GM19397 (cell line): ENCODE measurements at regions not wholly inside any gene's neighbourhood (a gene's known extent, or its start where the extent isn't known, plus 50 kb on each side); places are given as distances from the start of the nearest gene placed in this dataset.
"Not testable (repeated sequence)": the region's sequence is repeated elsewhere in the genome, so short reads cannot be mapped to it uniquely, and the experiment has no call there.

Experiments
- ATAC-seq: cut with Tn5 transposase; IDR thresholded peaks from one replicate; pipeline ENCODE4 v1.9.1; 2021; ENCODE audit warnings: mild to moderate bottlenecking, moderate library complexity; ENCODE audit not compliant: unreplicated experiment

DNA sequence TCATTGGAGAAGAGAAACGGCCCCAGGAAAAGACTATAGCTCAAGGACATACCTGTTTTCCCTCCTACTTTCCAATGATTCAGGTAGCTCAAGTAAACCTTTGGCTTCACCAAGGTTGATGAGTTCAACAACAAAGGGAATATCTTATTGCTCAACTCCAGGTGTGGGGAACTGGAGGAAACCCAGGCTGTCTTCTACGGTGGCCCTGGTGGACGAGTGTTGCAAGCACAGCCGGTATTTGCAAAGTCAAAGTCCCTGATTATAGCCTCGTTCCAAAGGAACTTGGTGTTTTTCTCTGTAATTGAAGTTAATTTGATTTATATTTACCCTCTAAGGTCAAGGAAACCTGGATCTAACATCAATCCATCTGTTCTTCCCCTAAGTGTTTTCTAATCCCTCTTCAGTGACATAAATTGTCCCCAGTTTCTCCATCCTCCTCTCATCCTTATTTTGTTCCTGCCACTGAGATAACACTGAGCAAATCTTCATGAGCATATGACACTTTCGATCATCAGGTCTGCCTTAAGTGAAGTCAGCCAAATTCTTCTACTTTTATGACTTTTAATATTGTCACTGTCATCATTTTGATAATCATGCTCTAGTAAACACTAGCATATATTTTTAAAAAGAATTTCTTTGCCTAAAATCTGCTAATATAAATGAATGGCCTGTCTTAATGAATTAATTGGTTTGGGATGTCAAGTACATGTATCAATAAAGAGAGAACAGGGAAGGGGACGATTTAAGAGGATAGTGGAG lies 174.6 kb upstream of the TBX3 start:
- ATAC-seq: no peak

DNA sequence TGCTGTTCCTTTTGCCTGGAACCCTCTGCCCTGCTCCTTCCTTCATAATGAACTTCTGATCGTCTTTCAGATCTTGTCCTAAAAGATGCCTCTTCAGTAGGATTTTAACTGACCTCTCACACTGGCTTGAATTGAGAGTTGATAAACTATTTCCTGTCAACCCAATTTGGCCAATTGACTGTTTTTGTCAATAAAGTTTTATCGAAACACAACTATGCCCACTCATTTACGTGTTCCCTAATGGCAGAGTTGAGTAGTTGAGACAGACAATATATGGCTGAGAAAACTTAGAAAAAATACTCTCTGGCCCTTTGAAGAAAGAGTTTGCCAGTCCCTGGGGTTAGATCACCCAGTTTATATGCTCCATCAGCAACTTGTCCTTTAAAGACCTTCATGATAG lies 171.7 kb upstream of the TBX3 start:
- ATAC-seq: no peak

DNA sequence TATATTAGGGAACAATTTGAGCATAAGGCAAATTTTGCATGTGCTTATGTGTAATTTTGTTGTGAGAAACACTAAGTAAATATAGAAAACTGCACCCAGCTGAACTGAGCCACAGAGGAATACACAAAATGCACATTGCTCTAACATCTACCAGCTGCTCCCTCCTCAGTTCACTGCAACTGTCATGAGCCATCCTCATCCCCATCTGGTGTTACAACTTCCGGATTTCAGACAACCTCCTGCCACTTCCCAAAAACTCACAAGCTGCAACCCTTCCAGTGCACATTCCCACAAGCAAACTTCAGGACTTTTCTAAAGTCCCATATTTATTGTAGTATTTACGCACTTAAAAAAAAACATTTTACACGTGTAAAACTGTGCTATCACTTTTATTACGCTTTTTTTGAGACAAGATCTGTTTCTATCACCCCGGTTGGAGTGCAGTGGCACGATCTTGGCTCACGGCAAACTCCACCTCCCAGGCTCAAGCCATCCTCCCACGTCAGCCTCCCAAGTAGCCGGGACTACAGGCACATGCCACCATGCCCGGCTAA lies 169.1 kb upstream of the TBX3 start:
- no peak for ATAC-seq

DNA sequence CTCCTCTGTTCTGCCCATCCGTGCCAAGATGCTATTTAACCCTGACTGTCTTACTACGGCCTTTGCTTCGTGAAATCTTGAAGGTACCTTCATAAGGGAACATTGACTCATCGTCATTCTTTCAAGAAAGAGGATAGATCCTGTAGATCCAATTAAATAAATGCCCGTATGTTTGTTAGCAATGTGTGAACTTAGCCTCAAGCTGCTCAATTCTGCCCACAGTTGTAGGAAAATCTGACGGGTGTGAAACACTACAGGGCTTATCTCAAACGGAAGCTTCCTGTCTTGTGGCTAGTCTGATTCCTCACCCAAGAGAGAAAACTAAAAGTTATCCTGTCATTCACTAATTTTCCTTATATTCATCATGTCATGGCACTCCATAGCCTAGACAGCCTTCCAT lies 168.0 kb upstream of the TBX3 start:
- ATAC-seq: no peak

DNA sequence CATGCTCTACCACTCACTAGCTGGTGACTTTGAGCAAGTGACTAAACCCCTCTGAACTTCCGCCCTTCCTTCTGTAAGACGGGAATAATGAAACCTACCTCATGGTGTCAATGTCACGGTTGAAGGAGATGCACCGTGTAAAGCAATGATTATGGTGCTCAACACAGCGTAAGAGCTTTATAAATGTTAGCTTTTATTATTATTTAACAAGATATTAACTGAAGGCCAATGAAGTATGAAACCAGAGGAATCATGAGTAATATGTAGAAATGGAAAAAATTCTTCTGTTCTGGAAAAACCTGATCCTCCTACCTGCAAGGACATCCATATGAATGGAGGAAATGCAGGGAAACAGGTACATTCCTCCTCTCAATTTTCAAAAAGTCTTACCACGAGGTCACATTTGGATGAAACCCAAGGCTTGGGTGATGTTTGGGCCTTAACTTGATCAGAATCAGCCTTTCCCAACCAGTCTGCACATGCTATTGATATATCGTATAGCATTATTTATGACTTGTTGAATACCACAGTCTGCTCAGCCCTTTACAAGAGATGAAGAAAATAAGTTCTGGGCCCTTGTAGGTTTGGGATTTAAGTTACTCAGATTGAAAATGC lies 166.8 kb upstream of the TBX3 start:
- no peak for ATAC-seq

DNA sequence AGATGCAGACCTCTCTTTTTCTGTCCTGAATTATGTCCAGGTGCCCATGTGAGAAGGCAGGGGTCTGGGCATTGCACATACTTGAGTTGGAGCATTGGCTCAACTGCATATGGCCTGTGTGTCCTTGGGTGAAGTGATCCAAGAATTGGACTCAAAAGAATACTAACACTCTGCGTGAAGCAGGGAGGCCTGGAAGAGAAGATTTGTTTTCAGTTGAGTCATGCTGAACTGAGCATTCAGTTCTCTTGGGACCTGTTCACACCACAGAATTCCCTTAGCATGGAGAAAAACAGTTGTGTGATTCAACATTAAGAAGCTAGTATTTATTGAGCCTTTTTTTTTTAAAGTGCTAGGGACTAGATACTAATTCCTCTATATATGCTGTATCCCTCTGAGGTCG lies 164.7 kb upstream of the TBX3 start:
- no peak for ATAC-seq

DNA sequence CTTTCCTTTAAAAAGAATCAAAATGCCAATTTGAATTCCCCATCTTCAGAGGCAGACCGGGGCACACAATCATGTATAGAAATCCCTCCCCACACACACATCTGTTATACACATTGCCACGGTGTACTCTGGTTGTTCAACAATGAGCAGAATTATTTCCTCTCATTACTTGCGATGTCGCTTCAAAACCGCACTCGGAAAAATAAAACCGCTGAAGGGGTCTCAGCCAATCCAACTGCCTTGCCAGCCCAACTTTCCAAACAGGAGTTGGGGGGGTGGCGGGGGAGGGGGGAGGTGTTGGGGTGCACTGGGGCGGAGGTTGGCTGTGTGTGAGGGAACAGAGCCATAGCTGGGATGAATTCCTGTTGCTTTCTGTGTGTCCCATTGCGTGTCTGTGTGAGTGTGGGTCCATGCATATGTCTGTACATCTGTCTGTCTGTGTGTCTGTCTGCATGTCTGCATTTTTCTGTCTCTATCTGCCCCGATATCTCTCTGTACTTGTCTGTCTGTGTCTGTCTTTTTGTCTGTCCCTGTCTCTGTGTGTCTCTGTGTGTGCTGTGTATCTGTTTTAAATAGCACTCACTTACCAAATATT lies 163.6 kb upstream of the TBX3 start:
- no peak for ATAC-seq

DNA sequence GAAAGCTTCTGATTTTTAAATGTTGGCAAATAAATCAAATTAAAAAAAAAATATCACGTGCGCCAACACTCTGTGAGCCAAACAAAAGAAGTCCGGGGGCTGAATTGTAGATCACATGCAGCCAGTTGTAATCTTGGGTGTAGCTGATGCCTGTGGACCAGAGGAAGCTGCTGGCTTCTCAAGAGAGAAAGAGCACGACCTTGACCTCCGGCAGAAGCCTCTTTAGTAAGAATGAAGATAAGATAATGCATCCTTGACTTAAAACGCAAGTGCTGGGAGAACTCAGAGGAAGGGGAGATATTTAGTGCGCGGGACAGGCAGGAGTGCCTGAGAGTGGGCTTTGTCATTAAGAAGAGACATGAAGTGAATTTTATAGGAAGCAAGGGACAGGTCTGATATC lies 162.8 kb upstream of the TBX3 start:
- no peak for ATAC-seq

DNA sequence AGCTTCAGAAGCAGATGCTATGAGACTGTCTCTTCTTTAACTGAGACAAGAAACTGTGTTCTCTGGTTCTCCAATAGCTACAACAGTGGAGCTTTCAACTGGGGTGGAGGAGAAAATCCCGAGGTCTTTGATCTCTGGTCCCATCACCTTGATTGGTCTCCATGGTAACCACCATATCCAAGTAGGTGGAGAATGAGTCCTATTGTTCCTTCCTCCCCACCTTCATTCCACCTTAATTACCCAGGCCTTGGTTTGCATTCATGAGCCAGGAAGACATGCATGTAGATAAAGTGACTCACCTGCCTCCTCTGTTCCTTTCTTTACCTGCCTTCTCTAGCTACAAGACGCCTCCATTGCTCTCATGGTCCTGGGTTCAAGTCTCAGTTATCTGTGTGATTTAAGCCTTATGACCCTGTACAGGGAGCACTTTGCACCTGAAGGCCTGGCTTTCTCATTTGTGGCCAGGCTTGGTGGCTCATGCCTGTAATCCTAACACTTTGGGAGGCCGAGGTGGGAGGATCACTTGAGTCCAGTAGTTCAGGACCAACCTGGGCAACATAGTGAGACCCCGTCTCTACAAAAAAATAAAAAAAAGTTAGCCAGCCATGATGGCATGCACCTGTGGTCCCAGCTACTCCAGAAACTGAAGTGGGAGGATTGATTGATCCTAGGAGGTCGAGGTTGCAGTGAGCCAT lies 157.7 kb upstream of the TBX3 start:
- no peak for ATAC-seq

DNA sequence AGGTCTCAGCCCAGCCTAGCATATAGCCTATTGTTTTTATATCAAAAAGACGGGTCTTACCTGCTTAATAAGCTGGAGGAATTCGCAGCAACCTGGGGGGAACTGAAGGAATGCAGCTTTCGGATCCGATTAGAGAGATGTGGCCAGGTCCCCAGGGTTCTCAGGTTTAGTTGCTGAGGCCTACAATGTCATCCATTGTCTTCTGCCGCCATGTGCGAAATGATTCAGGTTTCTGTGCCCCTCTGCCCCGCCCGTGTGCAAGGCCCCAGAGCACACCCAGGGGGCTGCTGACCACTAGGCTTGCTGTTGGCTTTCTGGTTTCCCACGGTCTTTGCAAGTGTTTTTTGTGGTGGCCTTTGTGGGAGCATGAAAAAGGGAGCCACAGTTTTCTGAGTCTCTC lies 154.5 kb upstream of the TBX3 start:
- no peak for ATAC-seq

DNA sequence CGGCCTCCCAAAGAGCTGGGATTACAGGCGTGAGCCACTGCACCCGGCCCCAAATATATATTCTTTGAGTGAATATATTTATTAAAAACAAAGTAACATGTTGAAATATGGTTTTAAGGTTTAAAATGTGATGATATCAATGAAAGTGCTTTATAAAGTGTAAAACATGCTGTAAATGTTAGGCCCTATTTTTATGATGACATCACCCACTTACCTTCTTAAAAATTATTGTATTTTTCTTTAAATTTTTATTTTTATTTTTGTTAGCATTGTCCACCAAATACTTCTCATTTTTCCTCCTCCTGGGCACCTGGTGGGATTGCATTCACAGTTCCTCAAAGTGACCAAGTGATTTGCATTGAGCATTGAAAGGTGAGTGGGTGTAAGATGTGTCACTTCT lies 152.6 kb upstream of the TBX3 start:
- no peak for ATAC-seq

DNA sequence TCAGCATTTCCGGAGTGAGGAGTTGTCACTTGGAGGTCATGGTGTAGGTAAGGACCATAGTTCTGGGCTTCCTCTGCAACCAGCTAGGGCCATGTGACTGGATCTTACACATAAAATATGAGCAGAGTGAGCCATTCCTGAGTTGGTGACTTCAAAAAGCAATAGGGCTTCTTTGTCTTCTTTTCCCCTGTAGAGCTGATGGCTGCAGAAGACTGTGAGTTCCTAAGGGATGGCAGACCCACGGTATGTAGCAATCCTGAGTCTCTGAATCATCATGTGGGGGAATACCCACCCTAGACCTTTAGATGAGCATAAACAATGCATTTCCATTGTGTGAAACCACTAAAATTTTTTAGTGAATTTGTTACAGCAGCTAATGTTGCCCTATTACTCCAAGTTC lies 151.1 kb upstream of the TBX3 start:
- ATAC-seq: no peak

DNA sequence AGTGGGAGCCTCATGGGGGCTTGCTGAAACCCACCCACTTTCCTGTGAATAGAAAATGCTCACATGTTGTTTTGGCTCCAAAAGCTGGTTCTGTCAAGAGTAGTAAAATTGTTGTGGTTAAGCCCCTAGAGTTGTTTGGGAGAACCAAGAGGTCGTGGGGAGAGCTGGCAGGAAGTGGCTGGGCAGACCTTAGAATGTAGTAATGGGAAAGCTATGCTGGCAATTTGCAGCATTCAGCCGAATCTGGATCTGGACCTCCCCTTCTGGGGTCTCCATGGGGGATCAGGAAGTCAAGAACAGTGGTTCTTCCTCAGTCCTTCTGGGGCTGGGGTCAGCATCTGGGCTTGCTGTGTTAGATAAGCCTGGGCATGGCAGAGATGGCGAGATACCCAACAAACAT lies 150.6 kb upstream of the TBX3 start:
- no peak for ATAC-seq

DNA sequence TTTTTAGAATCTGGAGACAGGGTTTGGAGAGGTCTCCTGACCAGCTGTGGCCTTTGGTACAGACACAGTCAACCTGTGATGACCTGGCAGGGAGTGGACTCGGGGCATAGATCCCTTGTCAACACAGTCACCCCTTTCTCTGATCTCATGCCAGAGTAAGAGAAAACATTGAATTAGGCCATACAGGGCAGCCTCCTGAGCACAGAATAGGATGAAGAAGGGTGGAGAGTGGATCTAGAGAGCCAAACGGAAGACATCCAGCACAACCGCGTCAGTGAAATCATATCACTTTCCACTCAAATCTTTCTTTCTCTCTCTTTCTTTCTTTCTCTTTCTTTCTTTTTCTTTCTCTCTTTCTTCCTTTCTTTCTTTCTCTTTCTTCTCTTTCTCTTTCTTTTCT lies 145.9 kb upstream of the TBX3 start:
- no peak for ATAC-seq

DNA sequence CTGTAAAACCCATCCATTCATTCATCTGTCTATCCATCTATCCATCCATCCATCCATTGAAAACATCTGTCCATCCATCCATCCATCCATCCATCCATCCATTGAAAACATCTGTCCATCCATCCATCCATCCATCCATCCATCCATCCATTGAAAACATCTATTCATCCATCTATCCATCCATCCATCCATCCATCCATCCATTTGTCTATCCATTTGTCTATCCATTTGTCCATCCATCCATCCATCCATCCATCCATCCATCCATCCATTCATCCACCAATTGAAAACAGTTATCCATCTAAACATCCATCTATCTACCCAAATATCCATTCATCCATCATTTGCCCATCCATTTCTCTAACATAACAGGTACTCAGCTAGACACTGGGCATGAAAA lies 145.3 kb upstream of the TBX3 start:
- ATAC-seq: not testable (repeated sequence)

DNA sequence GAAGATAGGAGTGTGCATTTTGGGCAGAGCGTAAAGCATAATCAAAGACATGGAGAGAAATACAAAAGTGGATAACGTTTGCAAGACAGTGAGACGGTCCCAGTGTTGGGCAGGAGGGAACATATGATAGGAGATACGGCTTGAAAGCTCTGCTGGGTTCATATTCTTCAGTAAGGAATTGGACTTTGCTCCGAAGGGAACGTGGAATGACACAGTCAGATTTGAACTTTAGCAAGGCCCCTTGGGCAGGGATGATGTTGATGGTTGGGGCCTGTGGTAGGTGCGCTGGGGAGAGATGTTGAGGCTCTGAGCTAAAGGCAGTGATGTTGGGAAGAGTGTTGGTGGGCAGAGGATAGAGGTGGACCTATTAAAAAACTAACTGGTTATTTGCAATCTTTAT lies 143.5 kb upstream of the TBX3 start:
- no peak for ATAC-seq

DNA sequence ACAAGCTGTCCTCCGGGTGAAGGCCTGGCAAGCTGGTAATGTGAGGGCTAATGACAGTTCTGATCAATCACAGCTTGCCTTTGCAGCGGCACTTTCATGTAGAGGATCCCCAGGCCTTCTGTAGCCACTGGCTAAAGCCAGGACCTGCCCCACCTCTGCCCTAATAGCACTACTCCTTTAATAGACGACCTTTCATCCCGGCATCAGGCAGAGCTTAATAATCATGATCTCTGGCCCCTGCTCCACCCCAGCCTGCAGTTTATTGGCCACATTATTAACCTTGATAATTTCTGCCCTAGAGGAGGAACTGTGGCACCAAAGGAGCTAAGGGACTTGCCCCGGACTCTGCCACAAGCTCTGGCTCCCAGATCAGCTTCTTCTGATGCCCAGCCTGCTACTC lies 142.3 kb upstream of the TBX3 start:
- ATAC-seq: no peak

DNA sequence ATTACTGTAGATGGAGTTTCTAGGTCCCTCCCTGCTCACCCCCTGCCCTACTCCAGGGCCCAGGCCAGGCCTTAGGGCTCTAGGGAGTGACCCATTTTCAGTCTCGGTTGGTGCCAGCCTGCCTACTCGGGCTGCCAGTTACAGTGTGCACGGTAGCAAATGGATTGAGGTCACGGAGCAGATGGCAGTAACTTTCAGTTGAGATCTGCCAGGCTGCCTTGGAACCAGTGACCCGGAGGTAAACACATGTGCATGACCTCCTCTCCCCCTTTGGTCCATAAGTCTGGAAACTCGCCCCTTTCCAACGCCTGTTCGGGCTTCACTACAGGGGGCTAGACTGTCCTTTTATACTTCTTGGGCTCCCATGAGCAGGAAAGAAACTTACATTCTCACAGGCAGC lies 139.7 kb upstream of the TBX3 start:
- no peak for ATAC-seq

DNA sequence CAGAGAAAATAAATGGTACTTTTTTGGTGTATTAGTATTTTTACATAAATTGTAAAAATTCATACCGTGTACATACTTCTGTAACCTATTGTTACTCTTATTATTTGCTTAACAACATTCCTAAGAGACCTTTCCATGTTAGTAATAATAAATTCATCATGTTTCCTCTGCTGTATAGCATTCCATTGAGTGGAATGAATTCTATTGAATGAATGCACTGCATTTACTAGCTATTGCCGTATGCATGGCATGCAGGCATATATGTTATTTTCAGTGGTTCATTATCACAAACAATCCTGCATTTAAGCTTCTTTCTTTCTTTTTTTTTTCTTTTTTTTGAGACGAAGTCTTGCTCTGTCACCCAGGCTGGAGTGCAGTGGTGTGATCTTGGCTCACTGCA lies 137.6 kb upstream of the TBX3 start:
- no peak for ATAC-seq

DNA sequence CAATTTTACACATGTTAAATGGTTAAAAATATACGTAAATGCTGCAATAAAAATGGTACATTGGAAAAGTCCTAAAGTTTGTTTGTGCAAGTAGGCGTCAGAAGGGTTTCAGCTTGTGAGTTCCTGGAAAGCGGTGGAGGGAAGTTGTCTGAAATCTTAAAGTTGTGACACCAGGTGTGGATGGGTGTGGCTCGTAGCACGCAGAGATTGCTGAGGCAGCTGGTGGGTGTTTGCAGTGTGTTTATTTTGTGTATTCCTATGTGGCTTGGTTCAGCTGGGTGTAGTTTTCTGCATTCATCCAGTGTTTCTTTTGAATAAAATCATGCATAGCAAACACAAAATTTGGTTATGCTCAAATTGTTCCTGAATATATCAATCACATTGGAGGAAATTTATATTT lies 136.8 kb upstream of the TBX3 start:
- ATAC-seq: no peak

DNA sequence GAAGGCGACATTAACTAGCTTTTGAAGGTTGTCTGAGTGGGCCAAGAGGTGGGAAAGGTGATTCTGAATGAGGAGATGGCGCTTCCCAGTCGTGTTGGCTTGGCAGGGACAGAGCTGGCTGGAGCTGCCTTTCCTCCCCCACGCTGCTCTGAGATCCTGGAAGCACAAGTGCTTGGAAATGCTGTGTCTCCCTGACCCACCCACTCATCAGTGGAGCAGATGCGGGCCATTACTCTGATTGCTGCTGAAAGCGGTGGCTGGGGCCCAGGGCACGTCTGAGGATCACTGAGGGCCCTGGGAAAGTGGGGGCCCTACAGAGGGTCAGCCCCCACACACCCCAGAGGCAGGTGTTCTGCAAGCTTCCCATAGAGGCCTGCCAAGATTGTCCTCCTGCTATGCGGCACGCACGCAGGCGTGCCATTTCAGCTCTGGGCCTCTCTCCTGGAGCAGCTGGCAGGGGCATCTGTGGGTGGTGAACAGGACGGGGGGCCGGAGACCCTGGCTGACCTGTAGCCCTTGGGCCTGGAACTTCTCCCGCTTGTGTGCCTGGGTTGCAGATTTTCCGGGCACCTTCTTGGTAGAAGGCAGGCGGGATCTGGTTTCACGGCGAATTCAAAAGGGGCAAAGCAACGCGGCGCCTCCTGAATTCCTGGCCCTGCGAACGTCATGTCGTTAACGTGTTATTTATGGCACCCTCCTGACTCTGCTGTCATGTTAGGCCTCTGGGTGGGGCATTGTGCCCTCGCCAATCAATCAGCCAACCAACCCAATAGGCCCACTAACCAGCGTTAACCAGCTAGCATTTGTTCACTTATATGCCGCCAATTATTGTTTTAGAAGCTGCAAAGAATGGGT lies 133.8 kb upstream of the TBX3 start:
- no peak for ATAC-seq
